CD4-positive, alpha-beta T cell treated with Interleukin-17A for 1 hour (primary cell): ENCODE measurements at regions not wholly inside any gene's neighbourhood (a gene's known extent, or its start where the extent isn't known, plus 50 kb on each side); places are given as distances from the start of the nearest gene placed in this dataset.

Source experiments
- DNase-seq: peaks from one replicate; pipeline ENCODE4 v3.0.0-alpha.2; 2020

- DNase-seq = no peak
Observed at GRCh38 chr10:78869508-78870454, 199.0 kb upstream of the ZMIZ1 start.

GRCh38 chr10:78870458-78870857, 198.3 kb upstream of the ZMIZ1 start:
- no peak for DNase-seq

- DNase-seq = no peak
Observed at GRCh38 chr10:78871796-78872195, 197.0 kb upstream of the ZMIZ1 start.

GRCh38 chr10:78873413-78873812, 195.4 kb upstream of the ZMIZ1 start:
- no peak for DNase-seq

GRCh38 chr10:78875331-78875877, 193.4 kb upstream of the ZMIZ1 start:
- no peak for DNase-seq

GRCh38 chr10:78875932-78876331, 192.8 kb upstream of the ZMIZ1 start:
- DNase-seq = no peak

GRCh38 chr10:78876449-78876848, 192.3 kb upstream of the ZMIZ1 start:
- no peak for DNase-seq

GRCh38 chr10:78879621-78880020, 189.1 kb upstream of the ZMIZ1 start:
- DNase-seq = no peak

GRCh38 chr10:78886129-78886528, 182.6 kb upstream of the ZMIZ1 start:
- no peak for DNase-seq

GRCh38 chr10:78889536-78890063, 179.2 kb upstream of the ZMIZ1 start:
- no peak for DNase-seq

- no peak for DNase-seq
Observed at GRCh38 chr10:78890506-78890905, 178.3 kb upstream of the ZMIZ1 start.

- DNase-seq = no peak
Observed at GRCh38 chr10:78891741-78892140, 177.0 kb upstream of the ZMIZ1 start.

GRCh38 chr10:78892338-78893176, 176.2 kb upstream of the ZMIZ1 start:
- DNase-seq = no peak

- DNase-seq = no peak
Observed at GRCh38 chr10:78893217-78893616, 175.5 kb upstream of the ZMIZ1 start.

GRCh38 chr10:78894089-78894840, 174.5 kb upstream of the ZMIZ1 start:
- no peak for DNase-seq

GRCh38 chr10:78894841-78895195, 173.9 kb upstream of the ZMIZ1 start:
- DNase-seq = no peak

GRCh38 chr10:78895469-78895868, 173.3 kb upstream of the ZMIZ1 start:
- no peak for DNase-seq

GRCh38 chr10:78896159-78896928, 172.4 kb upstream of the ZMIZ1 start:
- no peak for DNase-seq

GRCh38 chr10:78898341-78899097, 170.2 kb upstream of the ZMIZ1 start:
- no peak for DNase-seq

- DNase-seq = no peak
Observed at GRCh38 chr10:78899098-78899754, 169.5 kb upstream of the ZMIZ1 start.
